ENCODE measurements at regions not wholly inside any gene's neighbourhood (a gene's known extent, or its start where the extent isn't known, plus 50 kb on each side); places are given as distances from the start of the nearest gene placed in this dataset.
A peak's percentile ranks its signal among the peaks of the same experiment; 100 is the strongest.

DNA sequence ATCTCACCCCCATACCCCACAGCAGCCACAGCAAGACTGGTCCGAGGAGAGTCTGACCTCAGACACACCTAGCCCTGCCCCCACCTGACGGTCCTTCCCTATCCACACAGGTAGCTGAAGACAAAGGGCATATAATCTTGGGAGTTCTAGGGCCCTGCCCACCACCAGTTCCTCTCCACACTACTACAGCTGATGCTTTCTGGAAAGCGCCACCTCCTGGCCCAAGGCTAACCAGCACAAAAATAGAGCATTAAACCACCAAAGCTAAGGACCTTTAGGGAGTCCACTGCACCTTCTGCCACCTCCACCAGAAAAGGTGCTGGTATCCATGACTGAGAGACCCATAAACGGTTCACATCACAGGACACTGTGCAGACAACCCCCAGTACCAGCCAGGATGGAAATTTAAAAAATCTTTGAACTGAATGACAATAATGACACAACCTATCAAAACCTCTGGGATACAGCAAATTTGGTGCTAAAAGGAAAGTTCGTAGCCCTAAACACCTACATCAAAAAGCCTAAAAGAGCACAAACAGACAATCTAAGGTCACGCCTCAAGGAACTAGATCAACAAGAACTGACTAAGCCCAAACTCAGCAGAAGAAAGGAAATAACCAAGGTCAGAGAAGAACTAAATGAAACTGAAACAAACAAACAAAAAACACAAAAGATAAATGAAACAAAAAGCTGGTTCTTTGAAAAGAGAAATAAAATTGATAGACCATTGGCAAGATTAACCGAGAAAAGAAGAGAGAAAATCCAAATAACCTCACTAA, 122.1 kb upstream of the TPRG1 start:
- ATAC-seq = no peak
- DNase-seq = no peak
- intact Hi-C loops (cut with DNase I; ENCODE audit: low total_unique reads) = no loop called here
- H3K4me3 ChIP-seq = no peak overlapping the region
- in situ Hi-C loops (cut with MboI; ENCODE audit: low sequenced_read_pairs in 4 of 4) = no loop called here
- H3K36me3 ChIP-seq = no peaks in the 10 kb centered on the region
- no peaks in the 10 kb centered on the region for H3K27me3 ChIP-seq
- no peaks in the 10 kb centered on the region for H3K4me1 ChIP-seq
- TF ChIP-seq, protein P1, sequence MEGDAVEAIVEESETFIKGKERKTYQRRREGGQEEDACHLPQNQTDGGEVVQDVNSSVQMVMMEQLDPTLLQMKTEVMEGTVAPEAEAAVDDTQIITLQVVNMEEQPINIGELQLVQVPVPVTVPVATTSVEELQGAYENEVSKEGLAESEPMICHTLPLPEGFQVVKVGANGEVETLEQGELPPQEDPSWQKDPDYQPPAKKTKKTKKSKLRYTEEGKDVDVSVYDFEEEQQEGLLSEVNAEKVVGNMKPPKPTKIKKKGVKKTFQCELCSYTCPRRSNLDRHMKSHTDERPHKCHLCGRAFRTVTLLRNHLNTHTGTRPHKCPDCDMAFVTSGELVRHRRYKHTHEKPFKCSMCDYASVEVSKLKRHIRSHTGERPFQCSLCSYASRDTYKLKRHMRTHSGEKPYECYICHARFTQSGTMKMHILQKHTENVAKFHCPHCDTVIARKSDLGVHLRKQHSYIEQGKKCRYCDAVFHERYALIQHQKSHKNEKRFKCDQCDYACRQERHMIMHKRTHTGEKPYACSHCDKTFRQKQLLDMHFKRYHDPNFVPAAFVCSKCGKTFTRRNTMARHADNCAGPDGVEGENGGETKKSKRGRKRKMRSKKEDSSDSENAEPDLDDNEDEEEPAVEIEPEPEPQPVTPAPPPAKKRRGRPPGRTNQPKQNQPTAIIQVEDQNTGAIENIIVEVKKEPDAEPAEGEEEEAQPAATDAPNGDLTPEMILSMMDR (IDR thresholded peaks at IDR 0.05 in 4 of 5, conservative IDR thresholded peaks at IDR 0.05 in 1 of 5) = no peak
- TF ChIP-seq POLR2A (IDR thresholded peaks at IDR 0.05) = no peak
- no peaks in the 10 kb centered on the region for H3K9me3 ChIP-seq
- no peak overlapping the region for H3K27ac ChIP-seq

DNA sequence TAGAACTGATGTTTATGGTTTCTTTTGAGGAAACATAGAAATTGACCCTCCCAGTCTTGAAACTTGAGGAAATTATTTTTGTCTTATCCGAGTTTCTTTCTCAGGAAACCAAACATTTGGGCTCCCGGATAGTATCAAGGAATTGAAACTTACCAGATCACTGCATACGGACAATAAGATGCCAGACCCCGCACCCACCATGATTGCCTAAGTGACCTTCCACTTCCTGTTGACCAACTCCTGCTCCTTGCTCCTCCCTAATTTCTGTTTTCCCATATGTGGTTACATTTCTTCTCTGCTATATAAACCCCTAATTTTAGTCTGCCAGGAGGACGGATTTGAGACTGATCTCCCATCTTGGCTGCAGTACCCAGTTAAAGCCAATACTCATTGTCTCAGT, 118.4 kb upstream of the TPRG1 start:
- Histone ChIP-seq H3K4me1 (no peaks in the 10 kb centered on the region), H3K36me3 (no peaks in the 10 kb centered on the region), H3K9me3 (no peaks in the 10 kb centered on the region), H3K4me3 (no peak overlapping the region), H3K27ac (no peak overlapping the region), H3K27me3 (no peaks in the 10 kb centered on the region)
- in situ Hi-C loops (cut with MboI; ENCODE audit: low sequenced_read_pairs in 4 of 4) = no loop called here
- DNase-seq (no peak), ATAC-seq (no peak)
- intact Hi-C loops (cut with DNase I; ENCODE audit: low total_unique reads) = no loop called here
- TF ChIP-seq, protein P1 (IDR thresholded peaks at IDR 0.05 in 4 of 5, conservative IDR thresholded peaks at IDR 0.05 in 1 of 5) = no peak
- no peak for TF ChIP-seq POLR2A (IDR thresholded peaks at IDR 0.05)

DNA sequence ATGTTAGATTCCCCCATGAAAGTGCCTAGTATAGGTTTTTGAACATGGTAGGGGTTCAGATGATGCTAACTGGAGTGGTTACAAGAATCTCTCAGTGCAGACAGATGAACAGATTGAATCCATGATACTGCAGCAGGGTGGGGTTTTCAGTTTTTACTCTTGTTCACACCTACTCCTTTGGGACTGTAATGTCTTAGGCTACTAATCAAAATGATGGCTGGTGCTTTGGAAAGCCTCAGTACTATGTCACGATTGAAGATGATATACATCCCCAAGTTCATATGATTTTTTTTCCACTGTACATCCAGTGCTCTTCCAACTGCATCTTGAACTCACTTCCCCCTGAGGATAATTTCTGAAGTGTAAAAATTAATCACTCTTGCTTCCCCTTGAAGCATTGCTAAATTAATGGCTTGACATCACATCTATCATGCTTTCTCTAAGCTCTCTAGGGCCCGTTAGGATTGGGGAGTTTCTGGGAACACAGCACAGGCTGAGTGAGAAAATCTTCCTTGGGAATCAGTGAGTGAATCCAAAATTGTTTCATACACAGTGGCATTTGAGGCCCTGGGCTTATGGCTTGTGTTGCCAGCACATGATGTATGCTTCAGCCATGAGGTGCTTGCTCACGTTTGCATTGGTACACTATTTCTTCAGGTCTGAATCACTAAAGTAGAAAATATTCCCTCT, 115.0 kb upstream of the TPRG1 start:
- H3K4me3 ChIP-seq = no peak overlapping the region
- ATAC-seq = peak in 1 of 2 donors; percentile 36
- H3K36me3 ChIP-seq = no peaks in the 10 kb centered on the region
- peak in 1 of 2 donors; percentile 6 for DNase-seq
- in situ Hi-C loops (cut with MboI; ENCODE audit: low sequenced_read_pairs in 4 of 4) = no loop called here
- no peaks in the 10 kb centered on the region for H3K9me3 ChIP-seq
- intact Hi-C loops (cut with DNase I; ENCODE audit: low total_unique reads) = no loop called here
- no peak for TF ChIP-seq POLR2A (IDR thresholded peaks at IDR 0.05)
- no peaks in the 10 kb centered on the region for H3K27me3 ChIP-seq
- H3K27ac ChIP-seq = no peak overlapping the region
- H3K4me1 ChIP-seq = no peaks in the 10 kb centered on the region

DNA sequence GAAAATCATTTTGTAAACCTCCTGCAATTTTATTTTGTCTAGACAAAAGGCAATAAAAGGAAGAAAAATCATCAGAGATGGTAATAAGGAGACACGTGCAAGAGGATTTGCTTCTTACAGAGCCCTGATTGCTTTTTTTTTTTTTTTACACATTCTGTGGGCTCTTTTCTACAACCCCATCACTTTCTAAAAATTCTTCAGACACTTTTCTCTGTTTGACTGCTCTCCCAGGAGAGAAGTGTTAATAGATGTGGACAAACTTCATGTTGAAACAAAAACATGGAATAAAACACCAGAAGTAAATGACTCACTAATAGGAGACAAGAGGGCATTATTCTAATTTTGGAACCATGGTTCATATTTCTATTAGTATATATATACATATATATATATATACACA, 114.4 kb upstream of the TPRG1 start:
- ATAC-seq = peak in 1 of 2 donors; percentile 42

DNA sequence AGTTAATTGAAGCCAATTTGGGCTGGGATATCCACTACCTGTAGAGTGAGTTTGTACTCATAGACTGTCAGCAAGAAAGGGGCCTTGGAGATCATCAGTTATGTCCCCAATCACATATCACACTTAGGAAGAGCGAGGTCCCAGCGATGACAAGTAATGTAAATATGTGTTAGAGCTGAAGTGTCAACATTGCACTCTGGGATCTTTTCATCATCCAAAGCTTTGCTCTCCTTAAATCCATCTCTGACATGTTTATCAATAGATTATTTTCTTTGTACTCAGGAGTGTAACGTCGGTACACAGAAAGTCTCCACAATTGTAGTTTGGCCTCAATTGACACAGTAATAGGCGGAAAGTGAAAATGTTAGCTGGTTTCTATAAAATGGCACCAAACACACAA, 113.7 kb upstream of the TPRG1 start:
- intact Hi-C loops (cut with DNase I; ENCODE audit: low total_unique reads) (no loop called here), in situ Hi-C loops (cut with MboI; ENCODE audit: low sequenced_read_pairs in 4 of 4) (no loop called here)
- no peak for ATAC-seq

More for the DNA sequence above, 114.4 kb upstream of the TPRG1 start:
- TF ChIP-seq POLR2A (IDR thresholded peaks at IDR 0.05) = no peak
- TF ChIP-seq, protein P1 (IDR thresholded peaks at IDR 0.05 in 4 of 5, conservative IDR thresholded peaks at IDR 0.05 in 1 of 5) = no peak
- Histone ChIP-seq H3K4me1 (no peaks in the 10 kb centered on the region), H3K9me3 (no peaks in the 10 kb centered on the region), H3K4me3 (no peak overlapping the region), H3K27me3 (no peaks in the 10 kb centered on the region), H3K27ac (no peak overlapping the region), H3K36me3 (no peaks in the 10 kb centered on the region)
- DNase-seq = no peak
- intact Hi-C loops (cut with DNase I; ENCODE audit: low total_unique reads) = no loop called here
- in situ Hi-C loops (cut with MboI; ENCODE audit: low sequenced_read_pairs in 4 of 4) = no loop called here

More for the DNA sequence above, 113.7 kb upstream of the TPRG1 start:
- H3K9me3 ChIP-seq = no peaks in the 10 kb centered on the region
- no peak overlapping the region for H3K4me3 ChIP-seq
- no peak for DNase-seq
- H3K36me3 ChIP-seq = no peaks in the 10 kb centered on the region
- no peaks in the 10 kb centered on the region for H3K4me1 ChIP-seq
- no peaks in the 10 kb centered on the region for H3K27me3 ChIP-seq
- TF ChIP-seq POLR2A (IDR thresholded peaks at IDR 0.05) = no peak
- TF ChIP-seq, protein P1 (IDR thresholded peaks at IDR 0.05 in 4 of 5, conservative IDR thresholded peaks at IDR 0.05 in 1 of 5) = no peak
- H3K27ac ChIP-seq = no peak overlapping the region

Measured in gastrocnemius medialis (tissue), 4 donors.